ENCODE measurements at regions not wholly inside any gene's neighbourhood (a gene's known extent, or its start where the extent isn't known, plus 50 kb on each side); places are given as distances from the start of the nearest gene placed in this dataset.

GRCh38 chr6:14635934-14636591 is 518.5 kb downstream of the CD83 start:
- TF ChIP-seq CTCF (conservative IDR thresholded peaks at IDR 0.05; ENCODE audit: control insufficient read depth, insufficient read depth, low read depth, low read length): no peak
- no peak for DNase-seq (ENCODE audit: low read depth)
- no peak overlapping the region for H3K4me3 ChIP-seq (ENCODE audit: control insufficient read depth, low read depth, low read length)

GRCh38 chr6:14638435-14638905 is 520.9 kb downstream of the CD83 start:
- no peak for TF ChIP-seq CTCF (conservative IDR thresholded peaks at IDR 0.05; ENCODE audit: control insufficient read depth, insufficient read depth, low read depth, low read length)
- DNase-seq (ENCODE audit: low read depth): no peak

GRCh38 chr6:14638906-14639761 is 521.6 kb downstream of the CD83 start:
- TF ChIP-seq CTCF (conservative IDR thresholded peaks at IDR 0.05; ENCODE audit: control insufficient read depth, insufficient read depth, low read depth, low read length): peak; percentile 11
- no peak overlapping the region for H3K4me3 ChIP-seq (ENCODE audit: control insufficient read depth, low read depth, low read length)
- peak; percentile 65 for DNase-seq (ENCODE audit: low read depth)

More at GRCh38 chr6:14638435-14638905, 520.9 kb downstream of the CD83 start:
- no peak overlapping the region for H3K4me3 ChIP-seq (ENCODE audit: control insufficient read depth, low read depth, low read length)

- TF ChIP-seq CTCF (conservative IDR thresholded peaks at IDR 0.05; ENCODE audit: control insufficient read depth, insufficient read depth, low read depth, low read length): no peak
- H3K4me3 ChIP-seq (ENCODE audit: control insufficient read depth, low read depth, low read length): no peak overlapping the region
- no peak for DNase-seq (ENCODE audit: low read depth)
These were observed 522.5 kb downstream of the CD83 start for GRCh38 chr6:14639983-14640599.

- no peak for TF ChIP-seq CTCF (conservative IDR thresholded peaks at IDR 0.05; ENCODE audit: control insufficient read depth, insufficient read depth, low read depth, low read length)
- no peak for DNase-seq (ENCODE audit: low read depth)
- no peak overlapping the region for H3K4me3 ChIP-seq (ENCODE audit: control insufficient read depth, low read depth, low read length)
These were observed 523.1 kb downstream of the CD83 start for GRCh38 chr6:14640631-14641030.

- TF ChIP-seq CTCF (conservative IDR thresholded peaks at IDR 0.05; ENCODE audit: control insufficient read depth, insufficient read depth, low read depth, low read length): no peak
- no peak overlapping the region for H3K4me3 ChIP-seq (ENCODE audit: control insufficient read depth, low read depth, low read length)
- DNase-seq (ENCODE audit: low read depth): no peak
These were observed 524.0 kb downstream of the CD83 start for GRCh38 chr6:14641423-14642135.

All from fibroblast of mammary gland (primary cell).